Type B pancreatic cell (in vitro differentiated cells): ENCODE measurements at regions not wholly inside any gene's neighbourhood (a gene's known extent, or its start where the extent isn't known, plus 50 kb on each side); places are given as distances from the start of the nearest gene placed in this dataset.
A peak's percentile ranks its signal among the peaks of the same experiment; 100 is the strongest.

ENCODE experiments used
- DNase-seq: peaks from one replicate; pipeline ENCODE4 v3.0.0; 2021; ENCODE audit warnings: mixed read lengths; ENCODE audit not compliant: unreplicated experiment; ENCODE audit errors: extremely low spot score
- H3K27ac Mint-ChIP-seq: 2 replicates; pipeline ENCODE4 v1.8.0; 2021; ENCODE audit warnings: mild to moderate bottlenecking, mixed read lengths
- H3K27me3 Mint-ChIP-seq: 2 replicates; pipeline ENCODE4 v1.8.0; 2021; ENCODE audit warnings: mixed read lengths
- H3K36me3 Mint-ChIP-seq: 2 replicates; pipeline ENCODE4 v1.8.0; 2021; ENCODE audit warnings: mixed read lengths
- H3K4me1 Mint-ChIP-seq: one replicate; pipeline ENCODE4 v1.8.0; 2021; ENCODE audit warnings: mixed read lengths; ENCODE audit not compliant: unreplicated experiment
- H3K4me3 Mint-ChIP-seq: 2 replicates; pipeline ENCODE4 v1.8.0; 2021; ENCODE audit warnings: mild to moderate bottlenecking, mixed read lengths
- H3K9me3 Mint-ChIP-seq: 2 replicates; pipeline ENCODE4 v1.8.0; 2021; ENCODE audit warnings: mixed read lengths
- CTCF ChIP-seq: fragments of 200-600 bp; sonication (generic); conservative IDR thresholded peaks from 2 replicates; pipeline ENCODE4 v1.5.0; 2021; ENCODE audit warnings: antibody characterized with exemption, mild to moderate bottlenecking

- Mint-ChIP-seq H3K27me3 (peaks cover 8% of the 10 kb centered on the region), H3K27ac (no peak overlapping the region), H3K36me3 (no peaks in the 10 kb centered on the region), H3K4me1 (peaks cover 6% of the 10 kb centered on the region), H3K4me3 (no peak overlapping the region), H3K9me3 (no peaks in the 10 kb centered on the region)
- TF ChIP-seq CTCF, result peak; percentile 85
- no peak for DNase-seq
These were observed 52.7 kb upstream of the MAPK4 start for GRCh38 chr18:50507120-50507590.

GRCh38 chr18:50508228-50508627 is 51.7 kb upstream of the MAPK4 start:
- H3K27ac Mint-ChIP-seq, result no peak overlapping the region
- H3K4me3 Mint-ChIP-seq, result no peak overlapping the region
- peaks cover 6% of the 10 kb centered on the region for H3K4me1 Mint-ChIP-seq
- DNase-seq, result no peak
- no peaks in the 10 kb centered on the region for H3K36me3 Mint-ChIP-seq
- TF ChIP-seq CTCF, result no peak
- peaks cover 8% of the 10 kb centered on the region for H3K27me3 Mint-ChIP-seq
- H3K9me3 Mint-ChIP-seq, result no peaks in the 10 kb centered on the region

GRCh38 chr18:50509012-50509411 is 50.9 kb upstream of the MAPK4 start:
- Mint-ChIP-seq H3K4me1 (peaks cover 6% of the 10 kb centered on the region), H3K4me3 (no peak overlapping the region), H3K9me3 (no peaks in the 10 kb centered on the region), H3K36me3 (no peaks in the 10 kb centered on the region), H3K27ac (no peak overlapping the region), H3K27me3 (peaks cover 8% of the 10 kb centered on the region)
- TF ChIP-seq CTCF, result no peak
- DNase-seq, result no peak
